Adrenal gland (tissue), 9 donors: ENCODE measurements at regions not wholly inside any gene's neighbourhood (a gene's known extent, or its start where the extent isn't known, plus 50 kb on each side); places are given as distances from the start of the nearest gene placed in this dataset.

Experiments
- DNase-seq, 7 donors: peaks; one replicate each; pipeline ENCODE4 v3.0.0-alpha.2; 2019 to 2020
- H3K27ac ChIP-seq, 5 donors: fragments of 200-600 bp; sonication (generic) in 4 of 5; 1 replicate in 3 of 5; 2 replicates in 2 of 5; pipeline versions ENCODE4 v1.5.1 to v1.8.0; 2016 to 2020; ENCODE audit warnings: mild to moderate bottlenecking in 1 of 5
- H3K27me3 ChIP-seq: fragments of 200-600 bp; 2 replicates; pipeline ENCODE4 v1.8.0; 2021
- H3K36me3 ChIP-seq, 2 donors: fragments of 200-600 bp; replicated peaks in 1 of 2; 1 replicate in 1 of 2; 2 replicates in 1 of 2; pipeline versions ENCODE4 v1.5.1 to v1.8.0; 2018 to 2022
- H3K4me1 ChIP-seq, 2 donors: fragments of 200-600 bp; replicated peaks in 1 of 2; 1 replicate in 1 of 2; 2 replicates in 1 of 2; pipeline versions ENCODE4 v1.5.1 to v1.8.0; 2018 to 2021
- H3K4me3 ChIP-seq, 4 donors: fragments of 200-600 bp; sonication (generic) in 3 of 4; one replicate each; pipeline ENCODE4 v1.5.1; 2016 to 2018
- H3K9me3 ChIP-seq, 3 donors: fragments of 200-600 bp; sonication (generic) in 1 of 3; replicated peaks in 1 of 3; 1 replicate in 2 of 3; 2 replicates in 1 of 3; pipeline versions ENCODE4 v1.5.1 to v1.8.0; 2016 to 2021
- POLR2A ChIP-seq, 2 donors: fragments of 450-650 bp; IDR thresholded peaks; one replicate each; pipeline ENCODE4 v1.6.1; 2017; ENCODE audit warnings: antibody characterized with exemption in 2 of 2, mild to moderate bottlenecking in 2 of 2, moderate library complexity in 1 of 2
- WGBS, 4 donors: extraction: QIAGEN DNeasy Blood & Tissue Kit in 2 of 4; methylation state at CpG; one replicate each; pipeline versions ENCODE4 v1.1.5 to v1.1.7; 2013 to 2017; 5-methylcytosine and 5-hydroxymethylcytosine counted together
- intact Hi-C, 2 donors: fragments of 100-400 bp; cut with DNase I; formaldehyde crosslinking; loops; one replicate each; pipeline versions ENCODE4 v1.14.1 to v1.15.0; 2022 to 2023
- TF ChIP-seq, protein P1 (sequence below), 6 experiments: fragments of 450-650 bp in 4 of 6; fragments of 200-600 bp in 2 of 6; sonication (generic) in 1 of 6; IDR thresholded peaks; 1 replicate in 5 of 6; 2 replicates in 1 of 6; pipeline versions ENCODE4 v1.5.1 to v1.8.0; 2016 to 2021; ENCODE audit warnings: antibody characterized with exemption in 6 of 6, mild to moderate bottlenecking in 2 of 6, moderate library complexity in 1 of 6
- donor health status: healthy with polysubstance abuse.
- donor health status: Bipolar disorder and iron deficiency.
- donor health status: DM: yes; HTN: yes; CAD: no.
- donor health status: DM: no; HTN: no; CAD: no.
- donor health status: DM: no; HTN: no; CAD: no.

- no peaks in the 10 kb centered on the region for H3K4me1 ChIP-seq
- 53 to 59% (median 54%) methylated on average over 4 of the region's 4 CpGs for WGBS, 4 donors
- no peak overlapping the region for H3K27ac ChIP-seq
- H3K36me3 ChIP-seq, result no peaks in the 10 kb centered on the region
- no peaks in the 10 kb centered on the region for H3K9me3 ChIP-seq
- intact Hi-C loops, result no loop called here
- no peak for DNase-seq
- TF ChIP-seq POLR2A (IDR thresholded peaks at IDR 0.05), result no peak
- TF ChIP-seq, protein P1, sequence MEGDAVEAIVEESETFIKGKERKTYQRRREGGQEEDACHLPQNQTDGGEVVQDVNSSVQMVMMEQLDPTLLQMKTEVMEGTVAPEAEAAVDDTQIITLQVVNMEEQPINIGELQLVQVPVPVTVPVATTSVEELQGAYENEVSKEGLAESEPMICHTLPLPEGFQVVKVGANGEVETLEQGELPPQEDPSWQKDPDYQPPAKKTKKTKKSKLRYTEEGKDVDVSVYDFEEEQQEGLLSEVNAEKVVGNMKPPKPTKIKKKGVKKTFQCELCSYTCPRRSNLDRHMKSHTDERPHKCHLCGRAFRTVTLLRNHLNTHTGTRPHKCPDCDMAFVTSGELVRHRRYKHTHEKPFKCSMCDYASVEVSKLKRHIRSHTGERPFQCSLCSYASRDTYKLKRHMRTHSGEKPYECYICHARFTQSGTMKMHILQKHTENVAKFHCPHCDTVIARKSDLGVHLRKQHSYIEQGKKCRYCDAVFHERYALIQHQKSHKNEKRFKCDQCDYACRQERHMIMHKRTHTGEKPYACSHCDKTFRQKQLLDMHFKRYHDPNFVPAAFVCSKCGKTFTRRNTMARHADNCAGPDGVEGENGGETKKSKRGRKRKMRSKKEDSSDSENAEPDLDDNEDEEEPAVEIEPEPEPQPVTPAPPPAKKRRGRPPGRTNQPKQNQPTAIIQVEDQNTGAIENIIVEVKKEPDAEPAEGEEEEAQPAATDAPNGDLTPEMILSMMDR (IDR thresholded peaks at IDR 0.05), result no peak
- H3K4me3 ChIP-seq, result no peak overlapping the region
- no peaks in the 10 kb centered on the region for H3K27me3 ChIP-seq
Measured at GRCh38 chr18:67035026-67035425, 431.1 kb upstream of the CDH19 start.

- DNase-seq, result no peak
- Histone ChIP-seq H3K9me3 (no peaks in the 10 kb centered on the region), H3K27ac (no peak overlapping the region), H3K4me1 (no peaks in the 10 kb centered on the region), H3K36me3 (no peaks in the 10 kb centered on the region), H3K4me3 (no peak overlapping the region), H3K27me3 (no peaks in the 10 kb centered on the region)
- TF ChIP-seq POLR2A (IDR thresholded peaks at IDR 0.05), result no peak
- TF ChIP-seq, protein P1 (IDR thresholded peaks at IDR 0.05), result no peak
- intact Hi-C loops, result no loop called here
Measured at GRCh38 chr18:67023059-67023458, 419.2 kb upstream of the CDH19 start.

- no peak overlapping the region for H3K4me3 ChIP-seq
- intact Hi-C loops, result no loop called here
- no peaks in the 10 kb centered on the region for H3K9me3 ChIP-seq
- no peak overlapping the region for H3K27ac ChIP-seq
- no peak for TF ChIP-seq POLR2A (IDR thresholded peaks at IDR 0.05)
- TF ChIP-seq, protein P1 (IDR thresholded peaks at IDR 0.05), result no peak
- no peaks in the 10 kb centered on the region for H3K4me1 ChIP-seq
- DNase-seq, result no peak
- no peaks in the 10 kb centered on the region for H3K36me3 ChIP-seq
- no peaks in the 10 kb centered on the region for H3K27me3 ChIP-seq
Measured at GRCh38 chr18:67010919-67011318, 407.0 kb upstream of the CDH19 start.

DNA sequence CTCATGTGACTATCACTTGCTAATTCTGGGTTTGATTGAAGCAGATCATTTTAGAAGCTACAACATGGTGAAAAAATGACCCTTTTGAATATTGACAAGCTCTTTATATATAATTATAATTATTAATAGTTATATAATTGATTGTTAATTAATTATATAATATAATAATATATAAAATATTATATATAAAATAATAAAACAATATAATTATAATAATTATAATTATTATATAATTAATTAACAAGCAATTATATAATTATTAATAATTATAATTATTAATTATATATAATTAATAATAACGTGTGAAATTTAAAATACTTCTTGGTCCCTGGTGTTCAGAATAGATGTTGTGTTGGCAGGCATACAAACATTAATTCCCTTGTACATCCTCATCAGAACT is 404.1 kb upstream of the CDH19 start:
- intact Hi-C loops, result no loop called here
- no peak overlapping the region for H3K4me3 ChIP-seq
- DNase-seq, result no peak
- no peaks in the 10 kb centered on the region for H3K36me3 ChIP-seq
- no peak for TF ChIP-seq POLR2A (IDR thresholded peaks at IDR 0.05)
- TF ChIP-seq, protein P1 (IDR thresholded peaks at IDR 0.05), result no peak
- H3K27ac ChIP-seq, result no peak overlapping the region
- H3K9me3 ChIP-seq, result no peaks in the 10 kb centered on the region
- WGBS, 4 donors, result 70 to 82% (median 75%) methylated on average over 1 of the region's 1 CpG
- no peaks in the 10 kb centered on the region for H3K27me3 ChIP-seq
- no peaks in the 10 kb centered on the region for H3K4me1 ChIP-seq
